MM.1S (cell line): ENCODE measurements at regions not wholly inside any gene's neighbourhood (a gene's known extent, or its start where the extent isn't known, plus 50 kb on each side); places are given as distances from the start of the nearest gene placed in this dataset.

ENCODE experiments used
- DNase-seq: peaks from one replicate; pipeline ENCODE4 v3.0.0-alpha.2; 2015
- H2AFZ ChIP-seq: fragments of 300-600 bp; sonication (generic); 2 replicates; pipeline ENCODE4 v1.6.0; 2016; ENCODE audit warnings: antibody characterized with exemption, low read length
- H3F3A ChIP-seq: fragments of 300-600 bp; sonication (generic); 2 replicates; pipeline ENCODE4 v1.6.1; 2016; ENCODE audit warnings: mild to moderate bottlenecking, antibody characterized with exemption, low read length, moderate library complexity, mixed read lengths; ENCODE audit not compliant: insufficient read depth
- H3K27ac ChIP-seq: fragments of 300-600 bp; sonication (generic); 2 replicates; pipeline ENCODE4 v1.5.1; 2016; ENCODE audit warnings: mild to moderate bottlenecking, low read length
- H3K27me3 ChIP-seq: fragments of 300-600 bp; sonication (generic); replicated peaks from 2 replicates; pipeline ENCODE4 v1.6.0; 2016; ENCODE audit warnings: low read length; ENCODE audit not compliant: insufficient read depth
- H3K36me3 ChIP-seq: fragments of 300-600 bp; sonication (generic); replicated peaks from 2 replicates; pipeline ENCODE4 v1.6.1; 2016; ENCODE audit warnings: mild to moderate bottlenecking, low read length, mixed read lengths; ENCODE audit not compliant: insufficient read depth
- H3K4me1 ChIP-seq: fragments of 300-600 bp; sonication (generic); 2 replicates; pipeline ENCODE4 v1.6.1; 2016; ENCODE audit warnings: low read length, mixed read lengths
- H3K4me2 ChIP-seq: fragments of 300-600 bp; sonication (generic); 2 replicates; pipeline ENCODE4 v1.6.0; 2016; ENCODE audit warnings: low read depth, low read length
- H3K4me3 ChIP-seq: fragments of 300-600 bp; sonication (generic); 2 replicates; pipeline ENCODE4 v1.5.1; 2016; ENCODE audit warnings: low read length, mixed read lengths
- H3K79me2 ChIP-seq: fragments of 300-600 bp; sonication (generic); 2 replicates; pipeline ENCODE4 v1.6.1; 2016; ENCODE audit warnings: mixed run types, low read length, mixed read lengths
- H3K9ac ChIP-seq: fragments of 300-600 bp; sonication (generic); 2 replicates; pipeline ENCODE4 v1.6.1; 2016; ENCODE audit warnings: low read length, mixed read lengths
- H3K9me2 ChIP-seq: fragments of 300-600 bp; sonication (generic); replicated peaks from 2 replicates; pipeline ENCODE4 v1.6.1; 2016; ENCODE audit warnings: mild to moderate bottlenecking, low read length, mixed read lengths; ENCODE audit not compliant: insufficient read depth
- H3K9me3 ChIP-seq: fragments of 300-600 bp; sonication (generic); replicated peaks from 2 replicates; pipeline ENCODE4 v1.6.1; 2016; ENCODE audit warnings: mild to moderate bottlenecking, low read length, mixed read lengths; ENCODE audit not compliant: insufficient read depth
- H4K20me1 ChIP-seq: fragments of 300-600 bp; sonication (generic); 2 replicates; pipeline ENCODE4 v1.6.1; 2016; ENCODE audit warnings: mild to moderate bottlenecking, low read length, moderate library complexity, mixed read lengths; ENCODE audit not compliant: insufficient read depth
- CTCF ChIP-seq: fragments of 300-600 bp; sonication (generic); IDR thresholded peaks from 2 replicates; pipeline ENCODE4 v1.5.1; 2016; ENCODE audit warnings: antibody characterized with exemption, low read length, mixed read lengths
- EZH2 ChIP-seq: fragments of 300-600 bp; sonication (generic); optimal IDR thresholded peaks from 2 replicates; pipeline ENCODE3; 2017; ENCODE audit warnings: low read depth, mild to moderate bottlenecking, antibody characterized with exemption, low read length, mixed read lengths
- EZH2phosphoT487 ChIP-seq: fragments of 300-600 bp; sonication (generic); IDR thresholded peaks from 2 replicates; pipeline ENCODE4 v1.6.1; 2018; ENCODE audit warnings: antibody characterized with exemption, low read length

DNA sequence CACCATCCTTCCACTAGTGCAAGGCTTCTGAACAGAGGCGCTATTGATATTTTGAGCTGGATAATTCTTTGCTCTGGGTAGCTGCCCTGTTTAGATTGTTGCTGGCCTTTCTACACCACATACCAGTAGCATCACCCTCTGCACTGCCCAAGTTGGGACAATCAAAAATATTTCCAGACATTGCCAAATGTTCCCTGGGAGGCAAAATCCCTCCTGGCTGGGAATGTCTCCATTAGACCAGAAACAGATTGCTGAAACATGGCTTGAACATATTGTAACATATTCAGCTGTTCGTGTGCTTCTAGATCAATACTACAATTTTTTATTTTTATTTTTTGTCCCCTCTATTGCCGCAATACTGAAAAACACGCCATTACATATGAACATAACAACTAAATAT is 174.6 kb downstream of the ABCA8 start:
- TF ChIP-seq CTCF (no peak), EZH2 (no peak), EZH2phosphoT487 (no peak)
- H3F3A ChIP-seq: no peaks in the 10 kb centered on the region
- H3K9me3 ChIP-seq: no peaks in the 10 kb centered on the region
- no peaks in the 10 kb centered on the region for H3K9me2 ChIP-seq
- no peak overlapping the region for H3K27ac ChIP-seq
- H2AFZ ChIP-seq: no peak overlapping the region
- no peak overlapping the region for H3K4me3 ChIP-seq
- H3K79me2 ChIP-seq: no peaks in the 10 kb centered on the region
- H3K27me3 ChIP-seq: peaks cover 9% of the 10 kb centered on the region
- H3K4me2 ChIP-seq: no peak overlapping the region
- H4K20me1 ChIP-seq: no peaks in the 10 kb centered on the region
- DNase-seq: no peak
- H3K36me3 ChIP-seq: no peaks in the 10 kb centered on the region
- H3K4me1 ChIP-seq: no peaks in the 10 kb centered on the region
- no peak overlapping the region for H3K9ac ChIP-seq

- DNase-seq: no peak
- no peak for TF ChIP-seq EZH2
- TF ChIP-seq CTCF: no peak
- TF ChIP-seq EZH2phosphoT487: no peak
- H4K20me1 ChIP-seq: no peaks in the 10 kb centered on the region
- no peak overlapping the region for H3K27ac ChIP-seq
- H3K79me2 ChIP-seq: no peaks in the 10 kb centered on the region
- H3K9me2 ChIP-seq: no peaks in the 10 kb centered on the region
- H3K4me1 ChIP-seq: peaks cover 11% of the 10 kb centered on the region
- no peak overlapping the region for H3K4me2 ChIP-seq
- peaks cover 8% of the 10 kb centered on the region for H3F3A ChIP-seq
- no peaks in the 10 kb centered on the region for H3K9me3 ChIP-seq
- H2AFZ ChIP-seq: no peak overlapping the region
- H3K9ac ChIP-seq: no peak overlapping the region
- H3K4me3 ChIP-seq: no peak overlapping the region
- H3K27me3 ChIP-seq: peaks cover 18% of the 10 kb centered on the region
- no peaks in the 10 kb centered on the region for H3K36me3 ChIP-seq
Observed at GRCh38 chr17:68778726-68779125, 176.5 kb downstream of the ABCA8 start.

GRCh38 chr17:68777856-68778694 is 176.9 kb upstream of the FAM20A start:
- Histone ChIP-seq H3K4me2 (no peak overlapping the region), H3K4me1 (peaks cover 11% of the 10 kb centered on the region)
- no peak for DNase-seq

More at GRCh38 chr17:68777856-68778694, 176.9 kb upstream of the FAM20A start:
- Histone ChIP-seq H3K27ac (no peak overlapping the region), H3K36me3 (no peaks in the 10 kb centered on the region), H3K9me3 (no peaks in the 10 kb centered on the region), H3K27me3 (peaks cover 20% of the 10 kb centered on the region), H3K9me2 (no peaks in the 10 kb centered on the region), H3K4me3 (no peak overlapping the region), H3F3A (peaks cover 8% of the 10 kb centered on the region), H2AFZ (no peak overlapping the region), H3K9ac (no peak overlapping the region), H3K79me2 (no peaks in the 10 kb centered on the region), H4K20me1 (no peaks in the 10 kb centered on the region)
- no peak for TF ChIP-seq EZH2
